Stimulated activated CD8-positive, alpha-beta memory T cell treated with anti-CD3 and anti-CD28 coated beads, Interleukin-15, amount 100 ng/mL, for 48 hours (primary cell): ENCODE measurements at regions not wholly inside any gene's neighbourhood (a gene's known extent, or its start where the extent isn't known, plus 50 kb on each side); places are given as distances from the start of the nearest gene placed in this dataset.

Experiments
- DNase-seq, 2 donors: peaks; one replicate each; pipeline ENCODE4 v3.0.0-alpha.2; 2020; ENCODE audit warnings: low read depth in 2 of 2

DNA sequence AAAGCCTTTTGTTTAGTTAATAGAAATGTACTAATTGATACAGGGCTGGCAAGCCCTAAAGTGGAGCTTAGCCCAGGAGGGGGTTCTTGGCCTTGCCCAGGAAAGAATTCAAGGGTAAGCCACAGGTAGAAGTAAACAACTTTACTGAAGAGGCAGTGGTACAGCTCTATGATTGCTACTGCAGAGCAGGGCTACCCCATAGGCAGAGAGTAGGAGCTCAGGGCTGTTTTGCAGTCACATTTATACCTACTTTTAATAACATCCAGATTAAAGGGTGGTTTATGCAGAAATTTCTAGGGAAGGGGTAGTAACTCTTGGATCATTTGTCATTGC, 680.4 kb upstream of the GJE1 start:
- DNase-seq: no peak

DNA sequence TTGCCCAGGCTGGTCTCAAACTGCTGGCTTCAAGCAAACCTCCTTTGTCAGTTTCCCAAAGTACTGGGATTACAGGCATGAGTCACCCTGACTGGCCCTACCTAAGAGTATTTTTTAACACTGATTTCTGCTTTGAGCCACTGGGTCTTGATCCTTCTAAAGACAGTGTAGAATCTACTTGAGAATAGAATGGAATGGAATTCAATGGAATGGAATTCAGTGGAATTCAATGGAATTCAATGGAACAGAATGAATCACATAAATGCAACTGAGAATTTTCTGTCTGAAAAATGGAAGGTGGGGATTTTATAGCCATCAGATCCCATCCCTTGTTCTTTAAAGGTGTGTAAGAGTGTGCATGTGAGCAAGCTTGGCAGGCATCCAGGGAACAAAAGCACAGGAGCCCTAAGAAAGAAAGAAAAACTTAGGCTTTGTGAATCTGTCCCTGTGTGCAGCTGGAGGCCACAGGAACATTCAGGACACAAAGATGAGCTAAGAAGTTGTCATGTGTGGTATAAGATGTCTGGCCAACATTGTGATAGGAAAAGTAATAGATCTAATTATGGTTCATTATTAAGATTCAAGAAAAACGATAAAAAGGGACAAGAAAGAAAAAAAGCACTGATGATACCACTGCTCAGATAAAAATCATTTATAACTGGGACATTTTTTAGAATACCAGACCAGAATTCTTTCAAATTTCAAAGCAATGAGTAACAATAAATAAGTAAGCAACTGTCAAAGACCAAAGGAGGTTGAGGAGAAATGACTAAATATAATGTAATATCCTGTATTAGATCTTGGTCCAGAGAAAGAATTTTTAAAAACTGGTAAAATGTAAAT, 681.0 kb upstream of the GJE1 start:
- no peak for DNase-seq

DNA sequence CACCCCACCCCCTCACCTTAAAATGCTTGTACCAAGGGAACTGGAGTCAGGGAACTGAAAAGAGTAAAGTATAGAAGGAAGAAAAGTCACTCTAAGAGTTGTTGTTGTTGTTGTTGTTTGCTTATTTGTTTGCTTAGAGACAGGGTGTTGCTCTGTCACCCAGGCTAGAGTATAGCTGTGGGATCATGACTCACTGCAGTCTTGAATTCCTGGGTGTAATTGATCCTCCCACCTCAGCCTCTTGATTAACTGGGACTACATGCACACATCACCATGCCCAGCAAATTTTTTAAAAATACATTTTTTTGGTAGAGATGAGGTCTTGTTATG, 681.6 kb upstream of the GJE1 start:
- no peak for DNase-seq

DNA sequence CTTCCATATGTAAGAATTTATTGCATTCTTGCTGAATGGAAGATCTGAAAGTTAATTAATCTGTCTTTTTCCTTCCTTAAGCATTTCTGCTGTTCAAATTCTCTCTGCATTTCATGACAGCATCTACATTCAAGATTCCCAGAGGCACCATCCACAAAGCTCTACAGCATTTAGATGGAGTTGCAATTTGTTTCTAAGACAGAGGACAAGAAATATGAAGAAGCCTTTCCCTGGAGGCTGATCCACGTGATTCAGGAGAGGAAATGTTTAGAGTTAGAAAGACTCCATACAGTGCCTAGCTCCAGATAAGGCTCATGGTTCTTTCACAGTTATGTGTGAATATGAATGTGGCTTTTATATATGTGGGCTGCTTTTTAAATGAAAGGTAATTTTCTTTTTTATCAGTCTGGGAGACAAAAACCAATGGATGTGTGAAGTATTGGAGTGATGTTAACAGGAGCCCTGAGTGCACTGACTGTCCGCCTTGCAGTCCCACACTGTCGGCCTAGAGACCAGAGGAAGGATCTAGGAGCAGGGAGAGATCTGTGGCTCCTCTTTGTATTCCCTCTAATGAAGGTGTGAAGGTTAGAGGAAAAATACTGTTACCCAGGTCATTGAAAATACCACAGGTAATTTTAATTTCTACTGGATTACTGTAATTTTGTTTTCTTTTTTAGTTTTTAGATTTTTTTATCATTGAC, 686.6 kb upstream of the GJE1 start:
- no peak for DNase-seq

DNA sequence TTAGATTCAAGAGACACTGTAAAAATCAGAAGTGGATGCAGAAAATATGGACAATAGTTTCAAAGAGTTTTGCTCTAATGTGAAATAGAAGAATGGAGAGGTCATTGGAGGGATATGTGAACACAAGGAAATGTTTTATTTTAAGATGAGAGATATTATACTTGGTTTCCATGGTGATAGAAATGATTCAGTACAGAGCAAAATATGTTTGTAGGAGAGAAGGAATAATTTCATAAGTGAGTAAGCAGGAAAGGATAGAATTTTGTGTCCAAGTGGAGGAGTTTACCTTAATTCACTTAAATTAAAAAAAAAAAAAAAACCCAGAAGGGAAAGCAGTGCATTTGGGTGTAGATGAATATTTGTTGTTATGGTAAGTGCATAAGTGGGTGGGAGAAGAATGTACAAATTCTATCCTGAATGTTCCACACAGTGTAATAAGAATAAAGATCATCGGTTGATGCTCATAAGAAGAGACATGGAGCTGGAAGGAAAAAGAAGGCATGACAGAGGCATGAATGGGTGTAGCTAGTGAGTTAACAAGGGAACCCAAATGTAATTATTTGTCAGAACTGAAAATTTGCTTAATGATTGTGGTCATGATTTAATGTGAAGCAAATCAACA, 688.9 kb upstream of the GJE1 start:
- DNase-seq: no peak

DNA sequence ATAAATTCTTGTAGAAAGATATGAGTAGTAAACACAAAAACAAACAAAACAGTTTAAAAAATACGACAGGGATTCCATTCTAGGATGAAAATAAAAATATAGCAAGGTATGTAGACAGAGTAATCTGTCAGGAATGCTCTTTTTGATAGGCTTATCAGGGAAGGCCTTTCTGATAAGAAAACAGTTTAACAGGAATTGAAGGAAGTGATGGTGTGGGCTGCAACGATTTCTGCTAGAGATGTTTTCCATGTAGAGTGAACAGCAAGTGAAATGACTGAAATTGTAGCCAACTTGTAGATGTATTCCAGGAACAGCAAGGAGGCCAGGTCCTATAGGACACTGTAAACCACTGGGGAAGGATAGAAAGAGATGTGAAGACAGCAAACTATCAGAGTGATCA, 689.7 kb upstream of the GJE1 start:
- DNase-seq: no peak

DNA sequence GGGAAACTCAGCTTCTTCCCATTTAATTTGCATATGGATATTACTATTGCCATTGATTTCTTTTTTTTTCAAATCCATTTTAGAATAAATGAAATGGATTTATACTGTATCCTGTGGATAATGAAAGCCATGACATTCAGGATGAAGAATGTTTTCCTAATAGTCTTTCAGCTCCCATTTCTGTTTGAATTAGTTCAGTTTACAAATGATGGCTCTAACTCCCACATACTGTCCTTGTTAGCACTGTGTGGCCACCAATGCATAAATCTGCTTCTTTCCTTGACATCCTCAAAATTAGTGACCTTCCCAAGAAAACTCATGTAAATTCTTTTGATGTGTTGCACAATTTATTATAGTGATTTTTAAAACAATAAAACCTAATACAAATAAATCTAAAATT, 693.2 kb upstream of the GJE1 start:
- DNase-seq: no peak

DNA sequence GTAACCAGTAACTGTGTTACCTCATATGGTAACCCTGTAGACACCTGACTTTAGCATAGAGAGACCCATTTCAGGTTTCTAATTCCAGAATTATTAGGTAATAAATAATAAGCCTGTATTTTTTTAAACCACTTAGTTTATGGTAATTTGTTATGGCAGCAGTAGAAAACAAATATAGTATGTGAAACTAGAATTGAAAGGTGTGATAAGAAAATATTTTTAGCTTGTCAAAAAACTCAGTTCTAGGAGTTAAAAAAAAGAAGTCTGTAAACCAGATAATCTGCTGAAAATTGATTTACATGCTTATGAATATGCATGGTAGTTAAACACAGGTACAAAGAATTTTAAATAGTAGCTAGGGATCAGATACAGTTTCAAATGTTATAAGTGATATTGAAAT, 695.0 kb upstream of the GJE1 start:
- DNase-seq: no peak

DNA sequence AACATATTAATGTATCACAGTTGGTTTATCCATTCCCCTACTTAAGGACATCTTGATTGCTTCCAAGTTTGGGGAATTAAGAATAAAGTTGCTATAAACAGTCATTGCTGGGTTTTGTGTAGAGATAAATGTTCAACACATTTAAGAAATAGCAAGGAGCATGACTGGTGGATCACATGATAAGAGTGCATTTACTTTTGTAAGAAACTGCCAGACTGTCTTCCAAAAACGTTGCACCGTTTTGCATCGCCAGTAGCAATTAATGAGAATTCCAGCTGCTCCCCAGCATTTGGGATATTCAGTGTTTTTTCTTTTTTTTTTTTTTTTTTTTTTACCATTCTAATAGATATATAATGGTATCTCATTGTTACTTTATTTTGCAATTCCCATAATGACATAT, 695.7 kb upstream of the GJE1 start:
- DNase-seq: no peak

DNA sequence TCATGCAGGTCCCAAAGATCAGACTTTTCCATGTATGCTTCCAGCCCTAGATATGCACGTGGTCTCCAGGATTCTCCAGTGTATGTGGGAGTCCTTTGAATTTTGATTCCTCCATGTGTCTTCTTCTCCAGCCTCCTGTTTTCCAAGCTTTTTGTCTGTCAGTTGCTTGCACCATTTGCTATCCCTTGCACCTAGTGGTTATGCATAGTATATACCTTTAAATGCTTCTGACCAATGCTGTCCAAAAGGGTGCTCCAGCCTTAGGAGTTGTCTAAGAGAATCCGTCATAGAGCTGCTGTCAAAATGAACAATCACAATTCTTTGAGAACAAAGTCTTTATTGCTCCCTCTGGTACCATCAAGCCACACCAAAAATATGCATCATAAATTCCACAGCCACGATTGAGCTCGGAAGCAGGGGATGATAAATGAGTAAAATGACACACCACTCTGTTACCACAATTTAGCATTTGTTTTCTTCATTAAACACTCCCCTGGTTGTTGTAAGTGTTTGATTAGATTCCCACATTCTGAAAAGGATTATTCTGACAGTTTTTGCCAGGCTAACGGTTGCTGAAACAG, 706.2 kb upstream of the GJE1 start:
- no peak for DNase-seq

DNA sequence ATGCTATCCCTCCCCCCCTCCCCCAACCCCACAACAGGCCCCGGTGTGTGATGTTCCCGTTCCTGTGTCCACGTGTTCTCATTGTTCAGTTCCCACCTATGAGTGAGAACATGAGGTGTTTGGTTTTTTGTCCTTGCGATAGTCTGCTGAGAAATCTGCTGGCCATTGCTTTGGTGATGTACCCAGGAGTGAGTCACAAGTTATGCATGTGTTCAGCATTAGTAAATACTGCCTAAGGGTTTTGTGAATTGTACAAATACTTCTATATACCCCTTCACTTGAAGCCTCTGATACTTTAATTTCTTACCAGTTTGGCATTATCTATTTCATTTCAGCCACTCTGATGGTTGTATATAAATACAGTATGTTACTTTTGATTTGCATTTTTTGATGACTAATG, 711.3 kb upstream of the GJE1 start:
- no peak for DNase-seq

DNA sequence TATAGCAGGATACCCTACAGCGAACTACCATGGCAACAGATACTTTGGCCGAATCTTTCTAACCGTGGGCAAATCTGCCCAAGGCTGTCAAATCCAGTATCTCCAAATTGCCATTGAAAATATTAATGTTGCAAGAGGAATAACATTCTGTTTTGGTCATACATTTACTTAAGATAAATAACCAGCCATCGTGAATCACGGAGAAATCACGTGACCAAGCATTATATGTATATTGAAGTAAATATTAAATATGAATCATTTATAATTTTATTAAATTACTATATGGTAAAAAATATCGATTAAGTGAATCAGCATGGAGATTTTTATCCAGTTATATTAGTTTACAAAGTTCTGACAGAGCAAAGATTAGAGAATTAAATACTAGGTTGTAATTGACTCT, 714.6 kb upstream of the GJE1 start:
- no peak for DNase-seq

DNA sequence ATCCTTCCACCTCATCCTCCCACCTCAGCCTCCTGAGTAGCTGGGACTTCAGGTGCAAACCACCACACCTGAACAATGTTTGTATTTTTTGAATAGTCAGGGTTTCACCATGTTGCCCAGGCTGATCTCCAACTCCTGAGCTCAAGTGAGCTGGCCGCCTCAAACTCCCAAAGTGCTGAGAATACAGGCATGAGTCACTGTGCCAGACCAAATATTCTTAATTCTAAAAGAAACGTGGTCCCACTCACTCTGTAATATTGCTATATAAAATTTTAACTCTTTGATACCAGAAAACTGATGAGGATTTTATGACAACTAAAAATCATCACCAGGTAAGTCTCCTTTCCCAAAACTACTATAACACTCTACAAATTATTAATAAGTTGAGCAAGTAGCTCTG, 716.8 kb upstream of the GJE1 start:
- no peak for DNase-seq

DNA sequence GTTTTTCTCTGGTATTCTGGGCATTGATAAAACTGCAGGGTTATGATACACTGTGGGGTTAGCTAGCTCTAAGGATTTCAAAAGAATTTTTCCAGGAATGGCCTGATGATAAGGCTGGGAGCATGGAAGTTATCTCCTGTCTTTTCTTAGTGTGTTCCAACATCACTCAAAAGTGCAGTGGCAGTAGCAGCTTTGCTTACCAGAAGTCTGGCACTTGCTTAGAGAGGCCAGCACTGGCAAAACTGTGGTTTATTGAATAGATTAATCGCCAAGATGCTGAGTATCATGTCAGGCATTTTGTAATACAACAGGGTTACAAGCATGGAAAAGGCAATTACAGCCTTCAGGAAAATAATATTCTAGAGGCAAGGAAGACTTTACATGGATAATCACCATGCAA, 719.5 kb upstream of the GJE1 start:
- no peak for DNase-seq

DNA sequence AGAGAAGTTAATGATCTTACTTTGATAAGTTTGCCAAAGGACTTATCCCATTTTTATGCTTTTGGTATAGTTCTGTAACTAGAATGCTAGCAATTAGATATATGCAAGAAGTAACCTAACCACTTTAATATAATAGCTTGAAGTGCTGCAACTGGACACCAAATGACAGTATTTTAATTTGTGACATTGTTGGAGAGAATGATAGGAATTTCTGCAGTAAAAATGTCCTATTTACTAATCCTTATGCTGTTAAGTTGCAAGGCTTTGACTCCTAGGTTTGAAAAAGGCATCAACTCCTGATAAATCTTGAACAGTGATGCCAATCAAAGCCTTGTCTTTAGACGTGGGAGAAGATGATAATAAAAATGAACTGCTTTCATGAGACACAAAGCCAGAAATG, 726.0 kb upstream of the GJE1 start:
- DNase-seq: no peak

DNA sequence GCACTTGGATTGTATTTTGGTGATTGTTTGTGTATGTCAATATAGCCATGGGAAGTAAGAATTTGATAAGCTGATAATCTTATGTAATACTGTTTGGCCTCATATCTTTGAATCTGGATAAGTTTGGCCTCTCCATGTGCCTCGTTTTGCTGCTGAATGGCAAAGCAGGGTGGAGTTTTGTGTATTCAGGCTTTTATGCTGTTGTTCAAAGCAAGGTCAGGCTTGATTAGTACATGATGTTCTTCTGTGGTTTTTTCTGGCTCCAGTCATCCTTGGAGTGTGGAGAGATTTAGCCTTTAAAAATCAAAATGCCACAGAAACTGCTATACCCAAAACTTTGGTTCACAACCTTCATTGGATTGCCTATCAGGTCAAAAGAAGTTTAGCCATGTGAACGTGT, 728.9 kb upstream of the GJE1 start:
- no peak for DNase-seq

DNA sequence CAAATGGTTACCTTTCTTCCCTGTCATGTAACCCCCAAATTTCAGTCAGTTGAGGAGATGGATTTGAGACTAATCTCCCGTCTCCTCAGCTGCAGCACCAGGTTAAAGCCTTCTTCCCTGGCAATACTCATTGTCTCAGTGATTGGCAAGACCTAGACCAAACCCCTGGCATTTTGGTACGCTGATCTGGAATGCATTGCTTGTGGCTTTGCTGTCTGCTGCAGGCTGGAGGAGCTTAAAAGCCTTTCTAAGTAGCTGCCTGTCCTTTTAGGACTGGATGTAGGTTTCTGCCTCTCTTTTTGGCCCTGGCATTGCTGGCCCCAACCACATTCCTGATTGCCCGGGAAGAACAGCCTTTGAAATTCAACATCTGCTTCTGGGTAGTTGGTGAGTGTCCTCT, 729.6 kb upstream of the GJE1 start:
- DNase-seq: no peak

DNA sequence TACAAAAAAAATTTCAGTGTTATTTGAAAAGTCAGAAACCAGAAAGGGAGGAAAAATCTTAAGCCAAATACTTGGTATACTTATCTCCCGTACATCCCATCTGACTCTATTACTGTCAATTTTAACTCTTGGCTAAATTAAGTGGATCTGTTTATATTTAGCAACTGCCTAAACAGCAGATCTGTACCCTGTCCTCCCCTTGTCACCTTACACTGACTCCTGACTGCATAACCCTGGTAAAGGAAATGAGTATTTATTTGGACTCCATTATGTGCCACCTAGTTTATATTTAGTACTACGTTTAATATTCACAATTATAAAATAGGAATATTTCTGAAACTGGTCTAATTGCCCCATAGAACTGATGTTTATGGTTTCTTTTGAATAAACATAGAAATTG, 730.2 kb upstream of the GJE1 start:
- DNase-seq: no peak

DNA sequence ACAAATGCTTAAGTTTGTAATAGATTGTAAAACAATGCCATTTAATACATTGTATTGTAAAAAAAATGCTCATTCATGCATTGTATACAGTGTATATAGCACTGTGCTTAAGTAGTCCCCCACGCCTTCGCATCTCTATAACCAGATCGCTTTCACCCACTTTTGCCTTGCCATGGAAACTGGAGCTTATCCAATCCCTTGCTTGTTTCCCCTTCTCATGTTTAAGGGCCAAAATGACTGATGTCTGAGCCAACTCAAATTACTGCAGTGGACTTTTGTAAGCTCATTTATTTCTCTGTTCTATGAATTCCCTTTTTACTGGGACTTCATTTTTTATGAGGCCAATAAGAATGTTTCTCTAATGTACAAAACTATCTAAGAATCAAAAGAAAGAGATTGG, 730.9 kb upstream of the GJE1 start:
- no peak for DNase-seq

DNA sequence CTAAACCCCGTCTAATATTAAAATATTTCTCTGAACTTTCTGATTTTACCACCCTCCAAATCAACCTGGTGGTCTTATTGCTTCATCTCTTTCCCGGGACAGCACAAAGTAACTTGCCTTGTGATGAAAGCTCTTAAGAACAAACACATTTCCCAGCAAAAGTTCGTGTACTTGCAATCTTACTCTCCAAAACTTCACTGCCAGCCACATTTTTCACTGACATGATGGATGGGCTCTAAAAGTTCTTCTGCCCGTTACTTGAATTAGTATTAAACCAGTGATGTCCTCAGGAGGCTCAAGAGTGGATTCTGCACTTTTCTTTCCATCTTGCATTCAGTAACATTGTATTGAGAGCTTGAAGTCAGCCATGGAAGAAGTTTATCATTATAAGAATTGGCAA, 731.6 kb upstream of the GJE1 start:
- DNase-seq: no peak

DNA sequence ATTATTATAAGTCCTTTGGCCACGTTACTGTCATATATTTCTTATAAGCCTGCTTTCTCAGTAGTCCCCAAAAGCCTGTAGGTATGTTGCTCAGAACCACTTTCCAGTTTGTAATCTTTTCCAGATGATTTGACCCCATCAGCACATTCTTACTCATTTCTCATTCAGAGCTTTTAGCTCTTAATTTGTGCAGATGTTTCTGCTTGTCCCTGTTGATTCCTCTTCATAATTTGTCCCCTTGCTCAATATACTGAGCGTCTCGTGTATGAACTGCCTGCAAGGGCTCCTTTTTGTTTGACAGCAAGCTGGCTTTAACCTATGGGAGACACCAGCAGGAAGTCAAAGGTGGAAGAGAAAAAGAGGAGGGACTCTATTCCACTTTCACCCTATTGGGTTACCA, 733.8 kb upstream of the GJE1 start:
- DNase-seq: no peak

DNA sequence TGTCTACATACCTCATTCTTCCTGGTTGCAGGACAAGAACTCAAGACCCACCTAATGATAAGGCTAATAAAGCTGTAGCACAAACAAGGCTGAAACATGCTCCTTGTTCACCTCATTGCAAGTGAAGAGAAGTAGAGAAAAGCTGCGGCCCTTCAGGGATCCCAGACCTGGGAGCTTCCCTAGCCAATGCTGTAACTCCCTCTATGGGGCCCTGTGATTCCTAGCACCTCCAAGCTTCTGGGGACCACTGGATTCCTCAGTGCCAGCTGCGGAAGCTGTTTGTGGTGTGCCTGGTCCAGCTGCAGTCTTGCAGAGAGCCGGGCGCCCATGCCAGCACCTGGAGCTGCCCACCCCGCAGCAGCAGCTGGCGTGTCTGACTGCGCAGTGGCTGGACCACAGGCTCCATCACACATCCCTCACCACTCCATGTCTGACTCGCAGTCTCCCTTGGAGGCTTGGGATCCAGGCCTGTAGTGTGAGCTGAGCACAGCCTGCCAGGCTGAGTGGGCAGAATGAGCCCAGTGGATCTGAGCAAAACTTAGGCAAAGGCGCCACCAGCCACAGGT, 737.2 kb upstream of the GJE1 start:
- no peak for DNase-seq

DNA sequence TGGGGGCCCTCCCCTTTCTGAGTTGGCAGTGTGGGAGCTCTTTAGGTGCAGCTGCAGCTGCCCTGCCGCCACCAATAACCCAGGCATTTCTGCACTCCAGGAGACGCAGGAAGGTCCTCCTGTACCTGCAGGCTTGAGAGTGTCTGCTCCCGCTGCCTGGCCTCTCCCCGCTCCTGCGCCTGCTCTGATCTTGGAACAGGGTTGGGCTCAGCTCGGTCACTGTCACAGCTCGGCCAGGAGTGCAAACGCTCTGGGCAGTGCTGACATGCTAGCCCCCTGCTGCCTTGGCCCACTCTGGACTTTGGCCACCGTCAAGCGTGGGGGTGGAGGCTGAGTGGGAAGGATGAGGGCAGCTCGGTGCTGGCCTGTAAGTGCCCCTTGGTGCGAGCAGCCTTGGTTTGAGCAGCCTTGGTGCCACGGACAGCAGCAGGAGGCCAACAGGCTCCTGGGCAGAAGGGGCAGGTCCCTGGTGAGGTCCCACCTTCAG, 738.1 kb upstream of the GJE1 start:
- DNase-seq: no peak
